Kidney epithelial cell (primary cell): ENCODE measurements at regions not wholly inside any gene's neighbourhood (a gene's known extent, or its start where the extent isn't known, plus 50 kb on each side); places are given as distances from the start of the nearest gene placed in this dataset.

Source experiments
- DNase-seq: peaks from one replicate; pipeline ENCODE4 v3.0.0-alpha.2; 2010; ENCODE audit warnings: low read depth
- H3K27me3 ChIP-seq: 2 replicates; pipeline ENCODE4 v1.6.0; 2011; ENCODE audit warnings: low read length; ENCODE audit not compliant: control insufficient read depth, insufficient read depth
- H3K36me3 ChIP-seq: 2 replicates; pipeline ENCODE4 v1.5.1; 2011; ENCODE audit warnings: low read length; ENCODE audit not compliant: control insufficient read depth, insufficient read depth
- H3K4me3 ChIP-seq: 2 replicates; pipeline ENCODE4 v1.5.1; 2011; ENCODE audit warnings: low read depth, mild to moderate bottlenecking, control low read depth, low read length
- CTCF ChIP-seq: IDR thresholded peaks from 2 replicates; pipeline ENCODE4 v1.5.1; 2011; ENCODE audit warnings: mild to moderate bottlenecking, moderate library complexity, low read length, control low read depth, inconsistent platforms; ENCODE audit not compliant: insufficient read depth, poor library complexity, severe bottlenecking

- no peaks in the 10 kb centered on the region for H3K27me3 ChIP-seq
- no peak for DNase-seq
- no peak for TF ChIP-seq CTCF
Measured at GRCh38 chr4:171473155-171473554, 340.0 kb upstream of the GALNTL6 start.

GRCh38 chr4:171472230-171472629, 341.0 kb upstream of the GALNTL6 start:
- H3K27me3 ChIP-seq = no peaks in the 10 kb centered on the region
- DNase-seq = no peak
- TF ChIP-seq CTCF = no peak
- H3K4me3 ChIP-seq = no peak overlapping the region
- H3K36me3 ChIP-seq = no peaks in the 10 kb centered on the region

More at GRCh38 chr4:171473155-171473554, 340.0 kb upstream of the GALNTL6 start:
- H3K4me3 ChIP-seq = no peak overlapping the region
- no peaks in the 10 kb centered on the region for H3K36me3 ChIP-seq

GRCh38 chr4:171464499-171464898, 348.7 kb upstream of the GALNTL6 start:
- no peak for TF ChIP-seq CTCF
- Histone ChIP-seq H3K27me3 (no peaks in the 10 kb centered on the region), H3K4me3 (no peak overlapping the region), H3K36me3 (no peaks in the 10 kb centered on the region)
- DNase-seq = no peak

GRCh38 chr4:171461191-171461590, 352.0 kb upstream of the GALNTL6 start:
- DNase-seq = no peak
- Histone ChIP-seq H3K36me3 (no peaks in the 10 kb centered on the region), H3K27me3 (no peaks in the 10 kb centered on the region), H3K4me3 (no peak overlapping the region)
- no peak for TF ChIP-seq CTCF

GRCh38 chr4:171448919-171449481, 364.2 kb upstream of the GALNTL6 start:
- Histone ChIP-seq H3K36me3 (no peaks in the 10 kb centered on the region), H3K4me3 (no peak overlapping the region), H3K27me3 (no peaks in the 10 kb centered on the region)
- no peak for TF ChIP-seq CTCF
- no peak for DNase-seq

- DNase-seq = no peak
- TF ChIP-seq CTCF = no peak
- H3K27me3 ChIP-seq = no peaks in the 10 kb centered on the region
Measured at GRCh38 chr4:171448358-171448757, 364.8 kb upstream of the GALNTL6 start.

More at GRCh38 chr4:171448358-171448757, 364.8 kb upstream of the GALNTL6 start:
- H3K36me3 ChIP-seq = no peaks in the 10 kb centered on the region
- H3K4me3 ChIP-seq = no peak overlapping the region
